Superior temporal gyrus (tissue), 1 donor: ENCODE measurements at regions not wholly inside any gene's neighbourhood (a gene's known extent, or its start where the extent isn't known, plus 50 kb on each side); places are given as distances from the start of the nearest gene placed in this dataset.
A peak's percentile ranks its signal among the peaks of the same experiment; 100 is the strongest.

ENCODE experiments used
- DNase-seq: peaks from one replicate; pipeline ENCODE4 v3.0.0-alpha.2; 2016; ENCODE audit errors: extremely low spot score

- no peak for DNase-seq
Measured at GRCh38 chr9:81489046-81489445, 200.3 kb downstream of the TLE1 start.

GRCh38 chr9:81480828-81481604 lies 208.3 kb downstream of the TLE1 start:
- DNase-seq, result no peak

- DNase-seq, result no peak
Measured at GRCh38 chr9:81479573-81479972, 209.8 kb downstream of the TLE1 start.

GRCh38 chr9:81477669-81478068 lies 211.7 kb downstream of the TLE1 start:
- DNase-seq, result no peak

- no peak for DNase-seq
Measured at GRCh38 chr9:81476813-81477490, 212.4 kb downstream of the TLE1 start.

- no peak for DNase-seq
Measured at GRCh38 chr9:81474792-81475191, 214.6 kb downstream of the TLE1 start.

GRCh38 chr9:81474125-81474524 lies 215.2 kb downstream of the TLE1 start:
- DNase-seq, result no peak

- DNase-seq, result no peak
Measured at GRCh38 chr9:81473708-81474107, 215.6 kb downstream of the TLE1 start.

- peak; percentile 63 for DNase-seq
Measured at GRCh38 chr9:81473206-81473605, 216.1 kb downstream of the TLE1 start.

GRCh38 chr9:81472701-81473100 lies 216.6 kb downstream of the TLE1 start:
- peak; percentile 65 for DNase-seq

- DNase-seq, result no peak
Measured at GRCh38 chr9:81470864-81471263, 218.5 kb downstream of the TLE1 start.

- no peak for DNase-seq
Measured at GRCh38 chr9:81468084-81468595, 221.2 kb downstream of the TLE1 start.

- no peak for DNase-seq
Measured at GRCh38 chr9:81466981-81467380, 222.4 kb downstream of the TLE1 start.

GRCh38 chr9:81465468-81466011 lies 223.8 kb downstream of the TLE1 start:
- DNase-seq, result no peak

- no peak for DNase-seq
Measured at GRCh38 chr9:81462801-81463200, 226.5 kb downstream of the TLE1 start.

GRCh38 chr9:81461196-81461595 lies 228.2 kb downstream of the TLE1 start:
- DNase-seq, result no peak

GRCh38 chr9:81460693-81461092 lies 228.7 kb downstream of the TLE1 start:
- DNase-seq, result no peak

GRCh38 chr9:81459591-81459990 lies 229.8 kb downstream of the TLE1 start:
- DNase-seq, result no peak

GRCh38 chr9:81456431-81457006 lies 232.8 kb downstream of the TLE1 start:
- DNase-seq, result no peak

GRCh38 chr9:81455462-81456219 lies 233.7 kb downstream of the TLE1 start:
- no peak for DNase-seq

- DNase-seq, result no peak
Measured at GRCh38 chr9:81445331-81445921, 243.9 kb downstream of the TLE1 start.
